ENCODE measurements at regions not wholly inside any gene's neighbourhood (a gene's known extent, or its start where the extent isn't known, plus 50 kb on each side); places are given as distances from the start of the nearest gene placed in this dataset.

DNA sequence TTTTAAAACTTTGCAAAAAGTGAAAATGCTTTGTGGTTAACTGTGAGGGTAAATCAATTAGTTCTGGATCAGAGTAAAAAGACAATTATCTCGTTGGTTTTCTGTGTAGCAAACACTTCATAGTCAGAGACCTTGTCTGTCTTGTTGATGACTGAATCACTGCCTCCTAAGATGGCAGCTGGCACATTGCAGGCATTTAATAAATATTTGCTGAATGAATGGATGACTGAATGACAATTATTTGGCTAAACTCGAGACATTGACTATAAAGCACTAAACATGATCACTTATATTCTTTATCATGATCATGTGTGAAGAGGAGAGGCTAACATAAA is 96.2 kb downstream of the MAIP1 start:
- in situ Hi-C loops (cut with MboI; ENCODE audit: low pct_unique_long_range_greater_than_20kb, low sequenced_read_pairs) = no loop called here

DNA sequence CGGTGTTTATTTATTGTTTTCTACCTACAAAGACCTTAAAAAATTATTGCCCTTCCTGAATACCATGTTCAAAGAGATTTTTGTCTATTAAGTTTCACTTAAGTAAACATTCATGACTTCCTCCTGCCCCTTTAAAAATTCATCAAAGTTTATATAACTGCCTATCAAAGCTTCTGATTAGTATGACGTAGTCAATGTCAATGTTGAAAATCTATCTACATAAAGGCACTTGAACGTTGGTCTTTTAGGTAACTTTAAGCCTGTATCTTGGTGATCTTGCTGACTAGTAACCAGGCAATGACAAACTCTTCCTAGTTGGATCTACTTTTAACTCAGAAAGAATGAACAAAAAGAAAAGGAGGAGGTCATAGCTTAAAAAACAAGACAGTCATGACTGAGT is 97.2 kb downstream of the MAIP1 start:
- in situ Hi-C loops (cut with MboI; ENCODE audit: low pct_unique_long_range_greater_than_20kb, low sequenced_read_pairs) = no loop called here
- DNase-seq = no peak

More for the DNA sequence above, 96.2 kb downstream of the MAIP1 start:
- no peak for DNase-seq

DNA sequence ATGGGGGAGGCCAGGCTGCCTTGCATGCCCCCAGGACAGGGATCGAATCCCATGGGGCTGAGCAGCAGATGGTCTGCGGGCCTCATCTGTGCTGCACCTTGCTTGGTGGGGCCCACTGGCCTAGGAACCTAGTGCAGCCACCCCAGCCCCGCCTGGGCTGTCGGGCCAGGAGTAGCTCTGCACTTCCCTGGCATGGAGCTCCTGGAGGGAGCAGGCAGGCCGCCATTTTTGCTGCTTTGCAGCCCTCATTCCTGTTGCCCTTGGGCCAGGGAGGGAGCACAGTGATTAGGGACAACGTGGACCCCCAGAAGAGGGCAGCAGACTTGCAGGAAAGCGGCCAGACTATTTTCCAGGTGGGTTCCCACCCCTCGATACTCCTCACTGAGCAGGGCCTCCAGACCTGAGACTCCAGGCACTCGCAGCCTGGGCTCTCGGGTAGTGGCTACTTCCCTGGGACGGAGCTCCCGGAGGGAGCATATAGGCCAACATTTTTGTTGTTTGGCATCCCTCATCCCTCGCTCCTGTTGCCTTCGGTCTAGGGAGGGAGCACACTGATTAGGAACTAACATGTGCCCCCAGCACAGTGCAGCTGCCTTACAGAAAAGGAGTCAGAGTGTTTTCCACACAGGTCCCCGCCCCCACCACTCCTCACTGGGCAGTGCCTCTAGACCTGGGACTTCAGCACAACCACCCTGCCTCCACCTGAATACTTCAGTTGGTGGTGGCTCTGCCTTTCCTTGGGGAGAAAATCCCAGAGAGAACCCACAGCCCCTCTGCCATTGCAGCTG is 99.5 kb downstream of the MAIP1 start:
- in situ Hi-C loops (cut with MboI; ENCODE audit: low pct_unique_long_range_greater_than_20kb, low sequenced_read_pairs) = no loop called here
- no peak for DNase-seq

DNA sequence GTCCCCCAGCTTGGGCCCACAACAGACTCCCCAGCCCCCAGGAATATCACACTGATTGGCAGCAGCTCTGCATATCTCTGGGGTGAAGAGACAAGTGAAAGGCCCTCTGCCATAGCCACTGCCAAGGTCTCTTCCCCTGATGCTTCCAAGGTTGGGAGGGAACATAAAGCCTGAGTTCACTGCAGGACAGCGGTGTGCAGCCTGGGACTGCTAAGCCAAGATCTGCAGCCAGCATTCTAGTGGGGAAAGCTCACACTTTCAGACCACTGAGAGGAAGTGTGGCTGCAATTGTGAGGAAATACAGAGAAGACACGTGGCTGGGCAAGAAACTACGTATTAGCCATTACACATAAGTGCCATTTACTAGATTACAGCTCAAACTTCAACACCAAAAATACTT is 100.7 kb downstream of the MAIP1 start:
- DNase-seq = no peak
- in situ Hi-C loops (cut with MboI; ENCODE audit: low pct_unique_long_range_greater_than_20kb, low sequenced_read_pairs) = no loop called here

DNA sequence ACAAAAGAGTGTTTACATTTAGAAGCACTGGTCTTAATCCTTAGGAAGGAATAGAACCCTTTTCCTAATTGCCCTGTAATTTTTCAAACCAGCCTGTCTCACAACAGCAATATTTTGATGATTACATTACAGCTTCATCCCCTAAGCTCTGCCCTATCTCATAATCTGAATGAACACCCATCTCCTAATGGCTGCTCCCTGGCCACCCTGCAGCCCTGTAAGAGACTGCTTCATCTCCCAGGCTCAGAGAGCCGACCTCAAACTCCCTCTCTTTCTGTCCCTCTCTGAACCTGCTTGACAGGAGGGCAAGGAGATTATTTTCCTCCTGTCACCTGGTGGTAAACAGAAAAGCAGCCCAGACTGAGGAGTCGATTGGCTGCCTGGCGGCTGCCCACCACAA is 107.8 kb downstream of the MAIP1 start:
- in situ Hi-C loops (cut with MboI; ENCODE audit: low pct_unique_long_range_greater_than_20kb, low sequenced_read_pairs) = no loop called here
- DNase-seq = no peak

DNA sequence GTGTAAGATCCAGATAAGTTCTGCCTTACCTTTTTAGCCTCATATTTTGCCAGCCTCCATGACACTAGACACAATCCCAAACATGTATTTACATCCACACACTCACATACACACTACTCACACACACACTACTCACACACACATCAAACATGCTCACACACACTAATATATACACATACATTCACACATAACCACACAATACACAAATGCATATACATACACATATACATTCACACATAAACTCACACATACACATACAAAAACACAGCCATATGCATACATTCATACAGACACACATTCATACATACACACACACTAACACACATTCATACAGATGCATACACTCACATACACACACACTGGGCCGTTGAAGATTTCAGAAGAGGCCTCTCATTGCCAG is 109.5 kb downstream of the MAIP1 start:
- in situ Hi-C loops (cut with MboI; ENCODE audit: low pct_unique_long_range_greater_than_20kb, low sequenced_read_pairs) = no loop called here
- DNase-seq = no peak

DNA sequence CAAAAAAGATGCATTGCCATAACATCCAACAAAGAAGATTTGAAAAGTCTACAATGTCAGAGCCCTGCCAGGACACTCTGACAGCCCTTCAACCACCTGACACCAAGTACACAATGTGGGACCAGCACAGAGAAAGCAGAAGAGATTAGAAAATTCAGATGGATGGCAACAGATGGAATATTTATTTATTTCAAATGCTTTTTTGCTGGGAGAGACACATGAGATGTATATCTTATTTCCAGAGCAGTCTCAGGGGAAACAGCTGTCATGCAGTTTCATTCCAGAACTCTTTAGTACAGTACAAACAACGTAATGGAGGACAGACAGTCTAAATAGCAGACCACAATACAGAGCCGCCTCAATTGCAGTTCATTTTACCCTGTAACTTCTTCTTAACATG is 110.1 kb downstream of the MAIP1 start:
- in situ Hi-C loops (cut with MboI; ENCODE audit: low pct_unique_long_range_greater_than_20kb, low sequenced_read_pairs) = no loop called here
- no peak for DNase-seq

DNA sequence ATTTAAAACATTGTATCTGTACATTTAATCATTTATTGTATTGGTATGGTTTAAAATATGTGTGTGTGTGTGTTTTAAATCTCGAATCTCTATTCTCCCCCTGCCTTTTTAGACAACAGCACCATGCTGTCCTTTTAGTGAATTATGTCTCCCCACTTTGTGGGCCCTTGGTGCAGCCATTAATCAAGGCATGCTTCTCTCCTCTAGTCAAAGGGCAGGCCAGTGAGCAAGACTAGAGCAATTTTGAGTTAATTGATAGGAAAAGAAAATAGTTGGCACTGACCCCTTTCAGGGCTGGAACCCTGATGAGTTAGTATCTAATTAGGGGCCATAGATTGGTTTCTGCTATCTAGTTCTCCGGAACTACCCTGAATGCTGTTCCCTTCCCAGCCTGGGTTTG is 111.0 kb downstream of the MAIP1 start:
- in situ Hi-C loops (cut with MboI; ENCODE audit: low pct_unique_long_range_greater_than_20kb, low sequenced_read_pairs) = no loop called here
- no peak for DNase-seq

DNA sequence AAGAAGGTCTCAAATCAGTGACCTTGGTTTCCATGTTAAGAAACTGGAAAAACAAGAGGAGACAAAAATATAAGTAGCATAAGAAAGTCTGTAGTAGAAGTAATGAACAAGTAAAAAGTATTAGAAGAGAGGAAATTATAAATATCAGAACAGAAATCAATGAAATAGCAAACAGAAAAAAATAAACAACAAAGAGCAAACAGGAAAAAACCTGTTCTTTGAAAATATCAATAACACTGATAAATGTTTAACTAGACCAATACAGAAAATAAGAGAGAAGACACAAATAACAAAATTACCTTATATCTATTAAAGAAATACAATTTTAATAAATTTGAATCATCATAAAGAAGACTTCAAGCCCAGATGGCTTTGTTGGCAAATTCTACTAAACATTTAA is 113.3 kb downstream of the MAIP1 start:
- in situ Hi-C loops (cut with MboI; ENCODE audit: low pct_unique_long_range_greater_than_20kb, low sequenced_read_pairs) = no loop called here
- DNase-seq = no peak

DNA sequence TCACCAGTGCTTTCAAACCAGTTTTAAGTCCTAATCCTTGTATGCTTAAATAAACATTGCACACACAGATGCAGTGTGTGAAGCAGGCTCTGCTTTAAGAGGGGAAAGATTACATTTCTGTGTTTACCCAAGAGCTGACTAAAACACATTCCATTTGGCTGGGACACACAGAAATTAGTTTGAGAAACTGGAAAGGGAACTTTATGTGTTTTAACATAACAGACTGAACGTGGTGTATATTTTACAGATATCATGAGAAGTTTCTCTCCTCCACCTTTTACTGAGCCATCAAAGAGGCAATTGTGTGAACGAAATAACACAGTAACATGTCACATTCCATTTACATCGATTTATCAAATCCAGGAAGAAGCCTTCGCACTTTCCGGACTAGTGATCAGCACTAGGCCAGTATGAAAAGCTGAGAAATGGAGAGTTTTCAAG is 121.8 kb downstream of the MAIP1 start:
- in situ Hi-C loops (cut with MboI; ENCODE audit: low pct_unique_long_range_greater_than_20kb, low sequenced_read_pairs) = no loop called here
- DNase-seq = no peak

DNA sequence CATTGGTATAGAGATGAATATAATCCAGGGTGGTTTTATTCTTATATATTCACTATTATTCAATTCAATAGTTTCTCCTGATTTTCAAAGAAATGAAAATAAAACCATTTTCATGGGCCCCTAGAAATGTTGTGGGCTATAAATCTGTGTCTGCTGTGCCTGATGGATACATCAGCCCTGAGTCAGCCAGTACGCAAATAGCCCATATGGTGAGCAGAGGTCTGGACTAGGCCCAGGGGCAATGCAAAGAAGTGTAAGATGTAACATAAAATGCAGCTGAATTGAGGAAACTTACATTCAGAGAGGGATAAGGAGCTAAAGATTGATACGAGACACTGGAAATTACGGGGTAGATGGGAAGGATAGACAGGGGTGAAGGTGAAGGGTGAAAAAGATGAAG is 122.5 kb downstream of the MAIP1 start:
- in situ Hi-C loops (cut with MboI; ENCODE audit: low pct_unique_long_range_greater_than_20kb, low sequenced_read_pairs) = no loop called here
- DNase-seq = no peak

DNA sequence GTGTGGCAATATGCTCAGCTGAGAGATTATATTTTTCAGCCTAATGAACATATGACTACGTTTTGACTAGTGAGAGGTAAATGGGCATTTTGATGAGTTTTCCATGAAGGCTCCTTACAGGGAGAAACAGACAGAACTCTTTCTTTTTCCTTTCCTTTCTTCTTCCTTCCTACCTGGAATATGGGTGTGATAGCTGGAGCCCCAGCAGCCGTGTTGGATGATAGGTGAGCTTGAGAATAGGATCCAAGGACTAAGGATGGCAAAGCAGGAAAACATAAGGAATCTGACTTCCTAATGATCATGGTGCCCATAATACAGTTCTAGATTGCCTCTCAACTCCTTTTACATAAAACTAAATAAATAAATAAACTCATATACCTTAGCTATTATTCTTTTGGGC is 124.0 kb downstream of the MAIP1 start:
- in situ Hi-C loops (cut with MboI; ENCODE audit: low pct_unique_long_range_greater_than_20kb, low sequenced_read_pairs) = no loop called here

DNA sequence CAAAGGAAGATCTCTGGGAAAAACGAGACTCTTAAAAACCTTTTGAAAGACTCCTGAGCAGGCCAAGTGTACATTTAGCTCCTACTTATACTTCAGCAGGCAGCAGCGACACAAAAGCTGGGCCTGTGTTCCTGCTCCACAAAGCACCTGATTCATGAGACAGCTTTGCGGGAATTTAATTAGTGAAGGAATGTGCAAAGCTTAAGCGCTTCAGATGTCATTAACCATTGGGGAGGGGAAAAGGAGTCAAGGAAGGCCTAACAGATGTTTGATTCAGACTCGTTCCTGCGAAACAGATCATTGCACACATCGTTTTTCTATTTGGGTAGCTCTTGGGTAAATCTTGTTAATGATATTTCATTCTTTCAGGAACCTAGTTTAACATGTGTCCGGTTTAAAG is 125.9 kb downstream of the MAIP1 start:
- in situ Hi-C loops (cut with MboI; ENCODE audit: low pct_unique_long_range_greater_than_20kb, low sequenced_read_pairs) = no loop called here
- DNase-seq = no peak

More for the DNA sequence above, 124.0 kb downstream of the MAIP1 start:
- DNase-seq = no peak

DNA sequence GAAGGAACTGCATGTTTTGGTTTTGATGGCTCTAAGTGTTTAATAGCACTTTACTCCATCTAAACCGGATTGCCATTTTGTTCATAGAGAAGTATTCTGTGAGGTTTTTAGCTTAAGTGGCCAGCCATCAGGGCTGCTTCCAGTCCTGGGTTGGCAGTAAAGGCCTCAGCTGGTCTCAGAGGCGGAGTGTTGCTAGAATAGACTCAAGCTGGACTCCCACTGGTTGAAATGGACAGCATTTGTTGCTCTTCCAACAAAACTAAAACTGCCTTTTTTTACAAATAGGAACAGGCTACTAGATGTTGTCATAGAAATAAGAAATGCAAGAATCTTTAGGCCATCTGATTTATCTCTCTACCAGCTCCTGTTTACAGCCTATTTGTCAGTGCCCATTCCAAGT is 126.4 kb downstream of the MAIP1 start:
- in situ Hi-C loops (cut with MboI; ENCODE audit: low pct_unique_long_range_greater_than_20kb, low sequenced_read_pairs) = no loop called here
- no peak for DNase-seq

DNA sequence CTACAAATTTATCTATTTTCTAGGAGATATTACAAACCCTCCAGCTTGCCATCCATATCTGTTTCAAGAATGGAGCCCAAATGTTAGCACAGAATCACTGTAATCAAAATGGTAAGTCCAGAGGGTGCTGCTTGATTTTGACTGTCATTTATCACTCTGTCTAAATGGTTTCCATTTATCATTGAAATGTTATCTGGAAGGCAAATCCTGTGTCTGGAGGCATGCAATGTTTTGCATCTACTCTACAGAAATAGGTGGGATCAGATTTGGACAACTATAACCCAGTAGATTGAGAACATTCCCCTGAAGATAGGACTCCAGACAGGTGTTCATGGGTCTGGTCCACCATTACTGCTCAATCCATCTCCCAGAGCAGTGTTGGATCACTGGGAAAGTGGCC is 128.7 kb downstream of the MAIP1 start:
- in situ Hi-C loops (cut with MboI; ENCODE audit: low pct_unique_long_range_greater_than_20kb, low sequenced_read_pairs) = no loop called here
- no peak for DNase-seq

DNA sequence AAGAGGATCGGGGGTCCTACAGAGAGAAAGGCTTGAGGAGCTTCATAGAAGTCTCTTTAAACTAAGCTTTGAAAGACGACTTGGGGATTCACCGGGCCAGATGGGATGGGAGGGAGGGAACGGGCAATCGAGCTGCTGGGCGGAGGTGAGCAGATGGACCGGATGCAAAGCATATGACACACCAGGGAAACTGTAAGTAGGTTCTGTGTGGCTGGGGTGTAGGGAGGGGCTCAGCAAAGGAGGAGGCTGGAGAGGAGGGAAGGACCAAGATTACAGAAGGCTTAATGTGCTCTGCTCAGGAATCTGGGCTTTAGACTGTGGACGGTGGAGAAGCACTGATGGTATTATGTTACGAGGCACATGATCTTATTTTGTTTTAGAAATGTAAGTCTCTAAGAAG is 131.5 kb downstream of the MAIP1 start:
- in situ Hi-C loops (cut with MboI; ENCODE audit: low pct_unique_long_range_greater_than_20kb, low sequenced_read_pairs) = no loop called here
- DNase-seq = no peak

DNA sequence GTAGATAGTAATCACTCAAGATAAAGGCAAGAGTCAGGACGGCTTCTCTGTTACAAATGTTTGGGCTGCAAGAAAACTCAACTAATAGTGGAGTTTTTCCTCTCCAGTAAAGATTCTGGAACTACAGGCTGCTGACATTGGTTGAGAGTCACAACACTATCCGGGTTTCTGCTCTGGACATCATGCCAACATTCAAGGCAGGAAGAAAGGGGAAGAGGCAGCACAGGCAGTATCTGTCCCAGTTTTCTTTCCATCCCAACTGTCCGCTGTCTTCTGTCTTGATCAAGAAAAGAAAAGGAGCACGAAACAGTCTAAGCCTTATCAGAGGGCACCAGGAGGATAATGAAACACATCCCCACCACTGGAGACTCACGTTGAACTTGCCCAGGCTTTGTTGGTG is 132.1 kb downstream of the MAIP1 start:
- in situ Hi-C loops (cut with MboI; ENCODE audit: low pct_unique_long_range_greater_than_20kb, low sequenced_read_pairs) = no loop called here
- DNase-seq = no peak

DNA sequence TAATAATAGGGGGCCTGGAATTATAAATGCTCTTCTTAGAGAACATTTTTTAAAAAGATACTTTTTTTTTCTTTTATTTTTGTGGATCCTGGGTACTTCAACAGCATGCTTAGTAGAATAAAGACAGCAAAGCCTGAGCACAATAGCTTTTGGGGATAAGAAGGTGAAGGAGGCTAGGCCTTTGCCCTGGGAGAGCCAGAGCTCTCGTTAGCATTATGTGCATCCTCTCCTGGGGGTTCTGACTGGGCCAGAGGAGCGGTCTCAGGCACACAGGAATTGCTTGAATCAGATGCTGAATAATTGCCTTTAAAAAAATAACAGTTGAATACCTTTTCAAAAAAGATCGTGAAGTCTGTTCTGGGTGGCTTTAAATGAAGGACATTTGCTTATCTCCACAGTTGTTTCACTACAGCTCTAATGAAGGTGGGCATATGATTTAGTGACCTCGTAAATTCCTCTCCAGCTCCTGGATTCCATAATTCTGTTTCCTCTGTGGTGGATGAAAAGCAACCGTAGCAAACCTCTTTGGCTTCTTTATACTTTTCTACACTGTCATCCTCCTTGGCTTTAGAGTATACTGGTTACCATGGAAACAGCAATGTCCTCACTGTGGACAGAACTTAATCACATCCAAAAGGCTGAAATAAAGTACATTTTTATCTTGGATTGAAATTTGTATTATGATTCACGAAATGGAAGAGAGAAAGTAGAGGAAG is 133.8 kb downstream of the MAIP1 start:
- no peak for DNase-seq
- in situ Hi-C loops (cut with MboI; ENCODE audit: low pct_unique_long_range_greater_than_20kb, low sequenced_read_pairs) = no loop called here

DNA sequence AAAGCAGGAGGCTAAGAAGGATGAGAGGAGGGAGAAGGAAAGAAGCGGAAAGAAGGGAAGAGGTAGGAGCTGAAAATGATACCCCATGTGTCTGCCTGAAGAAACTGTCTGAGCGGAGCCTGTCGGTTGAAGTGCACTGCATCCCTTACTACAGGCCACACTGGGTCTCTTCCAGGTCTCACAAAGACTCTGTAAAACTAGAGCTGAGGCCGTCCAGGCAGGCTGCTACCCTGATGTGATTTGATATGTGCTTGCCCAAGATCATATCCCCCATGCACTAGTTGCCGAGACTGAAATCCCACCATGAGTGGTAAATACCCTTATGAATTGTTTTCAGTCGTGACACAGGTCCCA is 134.4 kb downstream of the MAIP1 start:
- no peak for DNase-seq
- in situ Hi-C loops (cut with MboI; ENCODE audit: low pct_unique_long_range_greater_than_20kb, low sequenced_read_pairs) = no loop called here

DNA sequence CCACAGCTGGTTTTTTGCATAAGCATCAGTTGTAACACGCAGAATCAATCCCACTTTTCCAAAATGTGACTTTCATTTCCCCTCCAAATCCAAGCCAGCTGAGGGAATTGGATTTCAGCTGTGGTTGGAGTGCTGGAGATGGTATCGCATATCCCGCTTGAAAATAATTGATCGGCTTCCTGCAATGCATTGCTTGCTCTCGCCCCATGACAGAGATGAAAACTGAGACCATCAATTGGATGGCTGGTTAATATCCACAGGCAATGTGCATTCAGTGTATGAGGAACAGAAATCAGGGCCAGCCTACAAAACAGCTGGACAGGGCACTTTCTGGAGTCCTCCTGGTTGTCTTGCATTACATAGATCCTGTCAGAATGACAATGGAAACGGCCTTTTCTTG is 135.3 kb downstream of the MAIP1 start:
- in situ Hi-C loops (cut with MboI; ENCODE audit: low pct_unique_long_range_greater_than_20kb, low sequenced_read_pairs) = no loop called here
- no peak for DNase-seq

DNA sequence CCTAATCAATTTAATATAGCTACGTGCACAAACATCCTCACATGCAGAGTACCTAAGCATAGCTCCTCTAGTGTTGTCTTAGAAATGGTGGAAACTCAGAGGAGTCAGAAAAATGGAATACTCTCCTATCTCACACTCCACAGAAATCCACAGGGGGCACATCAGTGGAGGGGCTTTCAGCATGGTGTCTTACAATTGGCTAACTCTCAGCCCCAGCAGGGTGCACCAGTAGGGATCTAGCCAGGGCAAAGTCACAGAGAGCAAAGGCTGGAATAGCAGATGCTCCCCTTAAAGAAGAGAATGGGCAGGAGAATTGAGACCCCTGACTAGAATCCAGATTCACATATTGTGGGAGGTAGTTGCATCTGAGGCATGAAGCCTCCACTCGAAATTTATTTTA is 135.7 kb downstream of the MAIP1 start:
- in situ Hi-C loops (cut with MboI; ENCODE audit: low pct_unique_long_range_greater_than_20kb, low sequenced_read_pairs) = no loop called here
- no peak for DNase-seq

Measured in KBM-7 (cell line).